NCI-H2196 (cell line): ENCODE measurements at regions not wholly inside any gene's neighbourhood (a gene's known extent, or its start where the extent isn't known, plus 50 kb on each side); places are given as distances from the start of the nearest gene placed in this dataset.
A peak's percentile ranks its signal among the peaks of the same experiment; 100 is the strongest.

ENCODE experiments used
- DNase-seq: peaks from one replicate; lab custom pipeline; 2025; ENCODE audit not compliant: unreplicated experiment; lab: John Stamatoyannopoulos, UW

GRCh38 chr20:24773751-24774201 is 175.3 kb upstream of the CST7 start:
- no peak for DNase-seq

GRCh38 chr20:24775966-24776365 is 173.1 kb upstream of the CST7 start:
- no peak for DNase-seq

GRCh38 chr20:24776755-24777271 is 172.3 kb upstream of the CST7 start:
- no peak for DNase-seq

- no peak for DNase-seq
Measured at GRCh38 chr20:24777746-24778145, 171.3 kb upstream of the CST7 start.

- DNase-seq: peak; percentile 73
Measured at GRCh38 chr20:24778585-24779031, 170.5 kb upstream of the CST7 start.

GRCh38 chr20:24779131-24779530 is 169.9 kb upstream of the CST7 start:
- DNase-seq: peak; percentile 38

- no peak for DNase-seq
Measured at GRCh38 chr20:24779946-24780345, 169.1 kb upstream of the CST7 start.

- no peak for DNase-seq
Measured at GRCh38 chr20:24780674-24781417, 168.2 kb upstream of the CST7 start.

GRCh38 chr20:24781418-24781980 is 167.6 kb upstream of the CST7 start:
- no peak for DNase-seq

- no peak for DNase-seq
Measured at GRCh38 chr20:24782301-24782700, 166.8 kb upstream of the CST7 start.

- DNase-seq: no peak
Measured at GRCh38 chr20:24782801-24783630, 166.1 kb upstream of the CST7 start.

GRCh38 chr20:24783631-24784492 is 165.2 kb upstream of the CST7 start:
- DNase-seq: no peak

GRCh38 chr20:24784607-24785006 is 164.5 kb upstream of the CST7 start:
- DNase-seq: no peak

GRCh38 chr20:24785141-24786110 is 163.6 kb upstream of the CST7 start:
- DNase-seq: no peak

- no peak for DNase-seq
Measured at GRCh38 chr20:24786111-24786495, 163.0 kb upstream of the CST7 start.

- no peak for DNase-seq
Measured at GRCh38 chr20:24786646-24787045, 162.4 kb upstream of the CST7 start.

- DNase-seq: no peak
Measured at GRCh38 chr20:24787071-24787470, 162.0 kb upstream of the CST7 start.

GRCh38 chr20:24787621-24788020 is 161.4 kb upstream of the CST7 start:
- no peak for DNase-seq

GRCh38 chr20:24789877-24790276 is 159.2 kb upstream of the CST7 start:
- DNase-seq: no peak
